Ishikawa (cell line): ENCODE measurements at regions not wholly inside any gene's neighbourhood (a gene's known extent, or its start where the extent isn't known, plus 50 kb on each side); places are given as distances from the start of the nearest gene placed in this dataset.

Experiments
- CEBPB ChIP-seq: IDR thresholded peaks from 2 replicates; pipeline ENCODE4 v1.6.1; 2012
- CREB1 ChIP-seq: IDR thresholded peaks from 2 replicates; pipeline ENCODE4 v1.6.1; 2012; ENCODE audit warnings: low read depth
- EGR1 ChIP-seq: IDR thresholded peaks from 2 replicates; pipeline ENCODE4 v1.6.1; 2012
- EP300 ChIP-seq: IDR thresholded peaks from 2 replicates; pipeline ENCODE4 v1.6.1; 2012; ENCODE audit warnings: borderline replicate concordance
- FOXM1 ChIP-seq: IDR thresholded peaks from 2 replicates; pipeline ENCODE4 v1.6.1; 2012; ENCODE audit warnings: low read depth, borderline replicate concordance
- NFIC ChIP-seq: IDR thresholded peaks from 2 replicates; pipeline ENCODE4 v1.6.1; 2012
- RAD21 ChIP-seq: IDR thresholded peaks from 2 replicates; pipeline ENCODE4 v1.6.1; 2012; ENCODE audit warnings: low read depth
- TAF1 ChIP-seq: IDR thresholded peaks from 2 replicates; pipeline ENCODE4 v1.6.1; 2012; ENCODE audit warnings: low read depth, mild to moderate bottlenecking
- TCF12 ChIP-seq: IDR thresholded peaks from 2 replicates; pipeline ENCODE4 v1.6.1; 2012; ENCODE audit warnings: low read depth
- TEAD4 ChIP-seq: IDR thresholded peaks from 2 replicates; pipeline ENCODE4 v1.6.1; 2012
- YY1 ChIP-seq: IDR thresholded peaks from 2 replicates; pipeline ENCODE4 v1.6.1; 2012; ENCODE audit warnings: low read depth
- ZBTB7A ChIP-seq: IDR thresholded peaks from 2 replicates; pipeline ENCODE4 v1.6.1; 2012; ENCODE audit warnings: low read depth
- TF ChIP-seq, protein P1 (sequence below): IDR thresholded peaks from 2 replicates; pipeline ENCODE4 v1.6.1; 2012
- TF ChIP-seq, protein P2 (sequence below): IDR thresholded peaks from 2 replicates; pipeline ENCODE4 v1.6.1; 2012
- TF ChIP-seq, protein P3 (sequence below): IDR thresholded peaks from 2 replicates; pipeline ENCODE4 v1.6.1; 2012; ENCODE audit warnings: low read depth, mild to moderate bottlenecking

DNA sequence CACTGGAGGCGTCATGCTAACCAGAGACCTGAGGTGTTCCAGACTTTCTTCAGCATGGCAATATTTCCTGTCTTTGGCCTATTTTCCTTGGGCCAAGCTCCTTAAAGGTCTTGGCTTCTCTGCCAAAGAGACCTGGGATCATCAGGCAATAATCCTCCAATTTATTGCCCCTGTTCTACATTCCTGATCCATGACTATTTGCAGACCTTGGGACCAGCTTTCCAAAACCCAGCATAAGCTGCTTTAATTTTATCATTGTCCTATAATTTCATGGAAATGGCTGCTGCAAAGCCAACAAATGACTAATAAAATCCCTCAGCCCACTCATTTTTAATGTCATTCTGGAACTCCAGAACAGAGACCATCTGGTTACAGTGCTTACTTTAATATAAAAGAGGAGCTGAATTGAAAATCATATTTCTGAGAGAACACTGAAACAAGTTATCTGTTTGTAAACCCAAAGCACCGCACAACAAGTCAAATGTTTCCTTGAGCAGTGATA is 166.9 kb upstream of the BTG1 start:
- TF ChIP-seq TEAD4, result no peak
- no peak for TF ChIP-seq ZBTB7A
- TF ChIP-seq, protein P1, sequence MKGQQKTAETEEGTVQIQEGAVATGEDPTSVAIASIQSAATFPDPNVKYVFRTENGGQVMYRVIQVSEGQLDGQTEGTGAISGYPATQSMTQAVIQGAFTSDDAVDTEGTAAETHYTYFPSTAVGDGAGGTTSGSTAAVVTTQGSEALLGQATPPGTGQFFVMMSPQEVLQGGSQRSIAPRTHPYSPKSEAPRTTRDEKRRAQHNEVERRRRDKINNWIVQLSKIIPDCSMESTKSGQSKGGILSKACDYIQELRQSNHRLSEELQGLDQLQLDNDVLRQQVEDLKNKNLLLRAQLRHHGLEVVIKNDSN, result no peak
- no peak for TF ChIP-seq EGR1
- TF ChIP-seq, protein P2, sequence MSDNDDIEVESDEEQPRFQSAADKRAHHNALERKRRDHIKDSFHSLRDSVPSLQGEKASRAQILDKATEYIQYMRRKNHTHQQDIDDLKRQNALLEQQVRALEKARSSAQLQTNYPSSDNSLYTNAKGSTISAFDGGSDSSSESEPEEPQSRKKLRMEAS, result no peak
- no peak for TF ChIP-seq CEBPB
- no peak for TF ChIP-seq TCF12
- TF ChIP-seq TAF1, result no peak
- TF ChIP-seq CREB1, result no peak
- no peak for TF ChIP-seq YY1
- no peak for TF ChIP-seq RAD21
- TF ChIP-seq FOXM1, result no peak

DNA sequence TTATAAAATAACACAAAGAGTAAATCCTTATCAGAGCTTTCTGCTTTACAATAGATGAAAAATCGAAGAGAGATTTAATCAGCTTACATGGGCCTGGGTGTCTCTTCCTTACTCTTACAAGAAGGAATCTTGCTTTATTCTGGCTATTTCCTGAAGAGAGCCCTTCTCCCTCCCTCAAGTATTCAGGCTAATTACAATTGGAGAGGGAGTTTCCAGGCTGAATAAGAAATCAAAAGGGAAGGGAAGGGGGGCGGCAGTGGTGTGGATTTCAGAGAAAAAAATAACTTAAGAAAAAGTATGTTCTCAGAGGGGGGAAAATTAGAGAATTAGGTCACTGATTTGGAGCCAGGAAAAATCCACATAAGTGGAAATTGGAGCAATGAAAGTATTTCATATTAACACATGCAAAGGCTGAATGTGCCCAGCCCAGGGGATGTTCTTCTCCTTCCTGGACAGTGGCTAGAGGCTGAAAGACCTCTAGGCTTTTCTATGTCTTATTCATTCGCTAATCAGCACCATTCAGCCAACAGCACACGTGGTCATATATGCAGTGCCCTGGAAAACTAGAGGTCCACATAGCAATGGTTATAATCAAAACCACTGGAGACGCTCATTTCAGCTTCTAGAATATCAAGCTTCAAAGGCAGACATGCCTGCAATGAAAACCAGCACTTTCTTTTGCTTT is 158.9 kb upstream of the BTG1 start:
- TF ChIP-seq TEAD4, result no peak
- no peak for TF ChIP-seq EGR1
- TF ChIP-seq, protein P3, sequence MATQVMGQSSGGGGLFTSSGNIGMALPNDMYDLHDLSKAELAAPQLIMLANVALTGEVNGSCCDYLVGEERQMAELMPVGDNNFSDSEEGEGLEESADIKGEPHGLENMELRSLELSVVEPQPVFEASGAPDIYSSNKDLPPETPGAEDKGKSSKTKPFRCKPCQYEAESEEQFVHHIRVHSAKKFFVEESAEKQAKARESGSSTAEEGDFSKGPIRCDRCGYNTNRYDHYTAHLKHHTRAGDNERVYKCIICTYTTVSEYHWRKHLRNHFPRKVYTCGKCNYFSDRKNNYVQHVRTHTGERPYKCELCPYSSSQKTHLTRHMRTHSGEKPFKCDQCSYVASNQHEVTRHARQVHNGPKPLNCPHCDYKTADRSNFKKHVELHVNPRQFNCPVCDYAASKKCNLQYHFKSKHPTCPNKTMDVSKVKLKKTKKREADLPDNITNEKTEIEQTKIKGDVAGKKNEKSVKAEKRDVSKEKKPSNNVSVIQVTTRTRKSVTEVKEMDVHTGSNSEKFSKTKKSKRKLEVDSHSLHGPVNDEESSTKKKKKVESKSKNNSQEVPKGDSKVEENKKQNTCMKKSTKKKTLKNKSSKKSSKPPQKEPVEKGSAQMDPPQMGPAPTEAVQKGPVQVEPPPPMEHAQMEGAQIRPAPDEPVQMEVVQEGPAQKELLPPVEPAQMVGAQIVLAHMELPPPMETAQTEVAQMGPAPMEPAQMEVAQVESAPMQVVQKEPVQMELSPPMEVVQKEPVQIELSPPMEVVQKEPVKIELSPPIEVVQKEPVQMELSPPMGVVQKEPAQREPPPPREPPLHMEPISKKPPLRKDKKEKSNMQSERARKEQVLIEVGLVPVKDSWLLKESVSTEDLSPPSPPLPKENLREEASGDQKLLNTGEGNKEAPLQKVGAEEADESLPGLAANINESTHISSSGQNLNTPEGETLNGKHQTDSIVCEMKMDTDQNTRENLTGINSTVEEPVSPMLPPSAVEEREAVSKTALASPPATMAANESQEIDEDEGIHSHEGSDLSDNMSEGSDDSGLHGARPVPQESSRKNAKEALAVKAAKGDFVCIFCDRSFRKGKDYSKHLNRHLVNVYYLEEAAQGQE, result no peak
- TF ChIP-seq NFIC, result no peak
- TF ChIP-seq, protein P1, result no peak

DNA sequence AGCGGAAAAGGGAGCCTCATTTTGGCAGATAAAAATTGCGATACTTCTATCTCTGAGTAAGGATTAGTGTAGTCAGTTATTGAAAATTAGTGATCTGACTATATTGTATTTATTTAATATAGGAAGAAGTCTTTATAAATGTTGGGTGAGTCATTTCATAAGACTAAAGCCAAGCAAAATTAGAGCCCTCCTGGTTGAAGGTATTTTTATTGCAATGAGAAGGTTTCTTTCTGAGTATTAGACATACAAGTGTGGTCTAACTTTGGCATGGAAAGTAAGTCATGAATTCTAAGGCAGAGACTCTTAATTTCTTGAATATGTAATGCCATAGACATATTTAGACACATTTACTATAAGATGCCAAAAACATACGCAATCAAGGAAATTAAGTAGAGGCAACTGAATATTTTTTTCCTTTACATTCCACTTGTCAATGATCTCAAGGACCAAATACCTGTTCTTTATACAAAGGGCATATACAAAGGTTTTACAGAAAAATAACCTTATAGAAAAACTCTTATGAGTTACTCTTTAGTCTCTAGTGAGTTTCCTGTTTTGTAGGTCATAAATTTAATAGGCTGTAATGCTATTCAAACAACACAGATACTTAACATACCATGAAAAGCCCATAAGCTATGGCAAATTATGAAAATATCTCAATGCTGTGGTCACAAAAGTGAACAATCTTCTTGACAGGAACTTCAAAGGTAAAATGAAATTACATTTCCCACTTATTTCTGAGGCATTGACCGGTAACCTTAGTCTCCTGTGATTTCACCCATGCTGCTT is 156.6 kb upstream of the BTG1 start:
- TF ChIP-seq FOXM1 (no peak), TEAD4 (no peak), EP300 (no peak), ZBTB7A (no peak), EGR1 (no peak), TCF12 (no peak)
- TF ChIP-seq, protein P2, result no peak

DNA sequence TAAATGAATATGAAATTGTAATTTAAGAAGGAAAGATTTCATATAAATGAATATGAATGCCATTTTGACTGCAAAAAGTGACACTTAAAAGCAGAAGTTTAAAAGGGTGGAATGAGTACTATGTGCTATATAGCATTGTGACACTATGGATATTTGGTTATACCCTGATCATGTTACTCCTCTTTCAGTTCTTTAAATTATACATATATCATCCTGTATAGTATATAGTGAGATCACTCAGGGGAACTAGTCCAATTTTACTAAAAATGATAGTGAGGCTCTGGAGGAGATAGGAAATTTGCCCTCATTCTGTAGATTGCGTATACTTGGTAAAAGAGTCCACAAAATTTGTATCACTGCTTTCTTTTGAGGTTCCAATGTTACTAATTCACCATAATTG is 155.7 kb upstream of the BTG1 start:
- TF ChIP-seq TCF12 (no peak), TEAD4 (no peak), FOXM1 (no peak), EGR1 (no peak), TAF1 (no peak), CREB1 (no peak), EP300 (no peak), RAD21 (no peak)
- TF ChIP-seq, protein P1, result no peak

DNA sequence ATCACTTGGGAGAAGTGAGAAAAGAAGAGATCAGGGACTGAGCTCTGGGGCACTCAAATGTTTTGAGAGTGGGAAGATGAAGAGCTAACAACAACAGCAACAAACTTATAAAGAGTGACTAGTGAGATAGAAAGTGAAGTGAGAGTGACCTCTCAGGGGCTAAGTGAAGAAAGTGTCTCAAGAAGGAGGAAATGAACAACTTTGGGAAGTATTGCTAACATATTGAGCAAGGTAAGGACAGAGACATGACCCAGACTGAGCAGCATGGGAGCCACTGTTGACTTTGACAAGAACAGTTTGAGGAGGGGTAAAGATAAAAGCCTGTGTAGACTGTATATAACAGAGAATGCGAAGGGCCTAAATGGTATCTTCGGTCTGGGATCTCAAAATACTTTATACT is 155.1 kb upstream of the BTG1 start:
- TF ChIP-seq CEBPB, result no peak
- TF ChIP-seq CREB1, result no peak
- TF ChIP-seq, protein P3, result no peak
- TF ChIP-seq TAF1, result no peak
- TF ChIP-seq ZBTB7A, result no peak
- no peak for TF ChIP-seq EP300
- no peak for TF ChIP-seq NFIC
- no peak for TF ChIP-seq EGR1
- TF ChIP-seq, protein P2, result no peak
- TF ChIP-seq FOXM1, result no peak
- TF ChIP-seq, protein P1, result no peak
- no peak for TF ChIP-seq YY1
- no peak for TF ChIP-seq TEAD4
- no peak for TF ChIP-seq TCF12
- no peak for TF ChIP-seq RAD21
